Dermis blood vessel endothelial cell (primary cell): ENCODE measurements at regions not wholly inside any gene's neighbourhood (a gene's known extent, or its start where the extent isn't known, plus 50 kb on each side); places are given as distances from the start of the nearest gene placed in this dataset.

Experiments used
- DNase-seq: peaks from one replicate; pipeline ENCODE4 v3.0.0; 2010

DNA sequence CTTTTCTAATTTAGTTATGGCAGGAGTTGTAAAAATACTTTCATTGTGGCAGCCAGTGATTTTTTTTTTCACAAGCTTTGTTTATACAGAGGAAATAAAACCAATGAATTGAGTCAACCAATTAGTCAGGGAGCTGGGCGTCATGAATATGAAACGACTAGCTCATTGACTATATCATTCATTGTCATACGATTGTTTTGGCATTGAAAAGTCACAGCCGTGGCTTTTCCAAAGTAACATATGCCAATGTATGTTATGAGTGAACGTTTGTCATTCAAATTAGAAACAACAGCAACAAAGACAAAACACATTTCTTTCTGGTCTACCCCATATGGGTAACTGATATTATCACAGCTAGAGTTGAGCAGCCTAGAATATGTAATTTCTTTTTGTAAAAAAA is 810.6 kb downstream of the EPHA7 start:
- DNase-seq = peak; percentile 19

DNA sequence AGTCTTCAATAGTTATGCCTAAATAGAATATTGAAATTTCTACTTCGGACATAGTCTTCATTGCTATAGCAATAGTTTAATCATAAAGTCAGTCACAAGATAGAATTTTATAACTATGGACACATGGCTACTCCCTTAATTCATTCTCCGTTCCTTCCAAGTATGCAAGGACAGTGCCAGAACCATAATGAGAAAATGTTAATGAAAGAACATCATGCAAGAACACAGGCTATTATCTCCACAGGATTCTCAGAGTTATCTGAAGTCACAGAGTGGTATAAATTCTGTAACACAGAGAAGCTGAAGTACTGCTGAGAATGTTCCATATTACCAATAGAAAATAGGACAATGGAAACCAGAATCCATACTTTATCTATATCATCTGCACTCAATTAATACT is 826.2 kb downstream of the EPHA7 start:
- no peak for DNase-seq

DNA sequence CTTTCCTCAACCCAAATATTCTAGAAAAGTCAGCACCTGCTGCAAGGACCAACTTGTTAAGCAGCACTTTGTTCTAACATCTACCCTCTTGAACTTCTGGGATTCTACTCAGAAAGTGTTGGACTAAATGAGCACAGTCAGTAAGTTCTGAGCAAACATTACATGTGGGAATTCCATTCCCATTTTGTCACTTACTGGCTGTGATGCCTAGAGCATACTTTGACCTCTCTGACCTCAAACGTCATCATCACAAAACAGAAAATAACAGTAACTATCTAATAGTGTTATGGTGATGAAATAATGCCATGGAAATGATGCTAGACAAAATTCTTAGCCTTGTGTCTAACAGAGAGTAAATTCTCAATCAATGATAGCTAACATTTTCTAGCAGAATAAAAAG is 829.4 kb downstream of the EPHA7 start:
- no peak for DNase-seq

DNA sequence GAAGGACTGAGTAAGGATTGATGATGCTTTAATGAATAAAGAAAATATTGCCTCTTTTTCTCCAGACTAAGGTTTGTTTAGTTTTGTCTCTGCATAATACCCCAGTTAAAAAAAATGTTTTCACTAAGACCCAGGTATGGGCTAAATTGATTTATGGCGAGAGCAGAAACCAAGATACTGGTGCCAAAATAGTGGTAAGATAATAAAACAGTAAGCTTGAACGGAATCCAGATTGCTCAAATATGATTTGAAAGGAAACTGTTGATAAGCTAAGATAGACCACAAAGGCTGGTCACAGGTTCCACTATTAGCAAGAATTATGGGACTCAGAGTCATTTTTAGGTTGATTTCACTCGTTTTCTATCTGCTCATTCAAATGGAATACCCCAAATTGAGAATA is 831.2 kb downstream of the EPHA7 start:
- DNase-seq = no peak

DNA sequence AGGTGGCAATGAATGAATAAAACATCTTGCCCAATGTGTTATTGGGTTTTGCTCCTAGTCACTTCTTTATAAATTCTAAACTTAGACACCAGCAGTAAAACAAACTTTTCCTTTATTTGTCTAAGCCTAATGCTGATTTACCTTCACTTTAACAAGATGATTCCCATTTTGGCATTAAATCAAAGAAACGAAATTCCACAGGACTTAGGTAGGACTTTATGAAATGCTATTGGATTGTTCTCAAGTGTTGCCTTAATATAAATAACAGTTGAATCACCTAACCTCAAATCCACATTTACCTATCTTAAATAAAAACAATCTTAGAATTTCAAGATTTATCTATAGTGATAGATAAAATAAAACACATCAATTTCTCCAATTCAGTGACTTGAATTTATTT is 831.8 kb downstream of the EPHA7 start:
- no peak for DNase-seq

DNA sequence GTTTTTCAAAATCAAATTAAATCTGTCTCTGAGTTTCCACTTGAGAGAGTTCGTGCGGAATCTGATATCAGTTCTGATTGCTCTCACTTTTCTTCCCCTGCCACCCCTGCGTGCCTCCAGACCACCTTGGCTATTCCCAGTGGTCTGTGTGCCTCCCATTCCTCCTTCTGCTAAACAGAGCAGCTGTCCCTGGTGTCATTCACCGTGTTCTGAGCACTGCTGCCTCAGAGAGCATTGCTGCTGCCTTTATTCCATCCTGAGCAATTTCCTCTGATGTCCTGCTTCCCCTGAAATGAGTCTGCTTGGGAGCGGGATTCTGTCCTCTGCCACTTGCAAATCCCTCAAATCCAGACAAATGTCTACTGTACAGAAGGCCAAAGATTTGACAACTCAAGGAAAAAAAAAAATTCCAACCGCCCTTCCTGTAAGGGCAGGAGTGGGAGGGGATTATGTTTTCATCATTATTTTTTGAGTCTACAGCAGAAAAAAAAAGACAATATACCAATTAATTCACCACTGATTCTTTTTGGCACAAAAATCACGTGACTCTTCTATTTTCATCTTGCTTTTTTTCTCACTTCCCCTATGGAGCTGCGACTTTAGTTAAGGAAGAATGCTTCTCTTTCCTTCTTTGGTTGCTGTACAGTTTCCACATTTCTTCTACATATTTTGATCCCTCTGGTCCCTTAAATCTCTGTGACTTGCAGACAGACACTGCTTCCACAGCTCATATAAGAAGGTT is 833.0 kb downstream of the EPHA7 start:
- DNase-seq = no peak

DNA sequence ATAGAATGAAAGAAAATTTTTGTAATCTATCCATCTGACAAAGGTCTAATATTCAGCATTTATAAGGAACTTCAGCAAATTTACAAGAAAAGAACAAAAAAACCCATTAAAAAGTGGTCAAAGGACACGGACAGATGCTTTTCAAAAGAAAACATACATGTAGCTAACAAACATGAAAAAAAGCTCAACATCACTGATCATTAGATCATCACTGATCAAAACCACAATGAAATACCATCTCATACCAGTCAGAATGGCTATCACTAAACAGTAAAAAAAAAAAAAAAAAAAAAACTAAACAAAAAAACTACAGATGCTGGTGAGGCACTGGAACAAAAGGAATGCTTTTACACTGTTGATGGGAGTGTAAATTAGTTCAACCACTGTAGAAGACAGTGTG is 837.1 kb downstream of the EPHA7 start:
- DNase-seq = no peak

DNA sequence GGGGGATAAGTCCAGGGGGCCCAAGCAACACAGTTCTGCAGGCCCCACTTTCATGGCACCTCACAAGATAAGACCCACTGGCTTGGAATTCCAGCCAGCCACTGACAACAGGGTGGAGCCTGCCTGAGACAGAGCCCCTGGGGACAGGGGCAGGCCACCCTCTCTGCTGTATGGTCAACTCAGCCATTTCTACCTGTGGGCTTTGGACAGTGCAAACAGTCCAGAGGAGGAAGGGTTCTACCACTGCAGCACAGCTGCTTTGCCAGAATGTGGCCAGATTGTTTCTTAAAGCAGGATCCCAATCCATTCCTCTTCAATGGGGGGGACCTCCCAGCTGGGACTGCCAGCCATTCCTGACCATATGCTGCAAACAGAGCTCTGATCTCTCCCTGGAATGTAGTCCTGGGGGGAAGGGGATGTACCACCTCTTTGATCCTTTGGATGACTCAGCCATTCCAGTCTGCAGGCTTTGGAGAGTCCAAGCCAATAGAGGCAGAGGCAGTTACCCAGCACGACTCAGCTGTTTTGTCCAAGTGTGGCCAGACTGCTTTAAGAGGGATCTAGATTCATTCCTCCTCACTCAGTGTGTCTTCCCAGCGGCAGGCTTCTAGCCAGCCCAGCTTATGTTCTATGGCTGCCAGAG is 842.2 kb downstream of the EPHA7 start:
- DNase-seq = peak; percentile 27

DNA sequence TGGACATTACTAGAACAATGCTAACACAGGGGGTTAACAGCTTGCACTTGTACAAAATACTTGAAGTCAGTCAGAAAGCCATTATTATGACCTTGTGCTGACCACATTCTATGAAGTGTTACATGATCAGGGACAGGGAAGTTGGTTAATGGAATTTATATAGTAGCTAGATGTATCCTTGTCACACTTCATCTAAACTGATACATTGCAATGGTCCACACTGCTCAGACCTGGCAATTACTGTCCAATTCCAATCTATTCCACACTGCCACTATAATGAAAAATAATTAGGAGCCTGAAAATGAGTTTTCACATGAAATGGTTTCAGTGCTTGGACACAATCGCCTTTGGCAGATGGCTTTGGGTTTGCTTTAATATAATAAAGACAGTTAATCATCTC is 850.8 kb downstream of the EPHA7 start:
- no peak for DNase-seq

DNA sequence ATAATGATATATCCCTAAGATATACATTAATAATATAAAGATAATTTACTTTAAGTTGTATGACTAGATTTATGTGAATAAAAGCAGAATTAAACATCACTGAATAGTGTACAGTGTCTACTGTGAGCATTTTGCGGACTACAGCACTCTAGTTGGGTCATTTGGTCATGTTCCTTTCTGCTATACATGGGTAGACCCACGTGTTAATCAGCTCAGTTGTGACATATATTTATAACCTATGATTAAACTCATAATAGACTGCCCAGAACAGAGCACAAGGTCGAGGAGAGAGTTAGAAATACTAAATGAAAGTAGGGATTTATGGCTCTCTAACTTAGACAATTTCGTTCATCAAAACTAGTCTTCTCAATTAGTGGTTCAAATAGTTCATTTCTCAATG is 852.7 kb downstream of the EPHA7 start:
- DNase-seq = no peak

DNA sequence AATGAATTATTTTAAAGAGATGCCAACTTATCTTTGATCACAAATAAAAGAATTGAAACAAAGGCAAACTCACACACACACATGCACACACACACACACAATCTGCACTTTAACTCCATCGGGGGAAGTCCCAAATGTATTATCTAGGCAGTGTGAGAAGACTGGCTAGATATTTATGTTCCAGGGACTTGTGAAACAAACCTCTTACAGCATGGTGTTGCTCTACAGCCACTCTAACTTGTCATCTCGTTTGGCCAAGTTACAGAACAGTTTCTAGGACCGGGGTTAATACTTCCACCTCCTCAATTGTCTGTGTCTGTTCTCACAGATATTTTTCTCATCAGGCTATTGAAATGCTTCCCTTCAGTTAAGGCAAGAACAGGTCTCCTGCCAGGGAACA is 855.0 kb downstream of the EPHA7 start:
- DNase-seq = no peak

DNA sequence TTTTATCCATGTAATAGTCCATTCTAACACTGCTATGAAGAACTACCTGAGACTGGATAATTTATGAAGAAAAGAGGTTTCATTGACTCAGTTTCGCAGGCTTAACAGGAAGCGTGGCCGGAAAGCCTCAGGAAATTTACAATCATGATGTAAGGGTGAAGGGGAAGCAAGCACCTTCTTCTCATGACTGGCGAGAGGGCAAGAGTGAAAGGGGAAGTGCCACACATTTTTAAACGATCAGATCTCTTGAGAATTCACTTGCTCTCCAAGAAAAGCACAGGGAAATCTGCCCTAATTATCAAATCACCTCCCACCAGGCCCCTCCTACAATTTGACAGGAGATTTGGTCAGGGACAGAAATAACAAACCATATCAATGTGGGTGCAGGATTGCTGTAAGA is 859.7 kb downstream of the EPHA7 start:
- peak; percentile 33 for DNase-seq

DNA sequence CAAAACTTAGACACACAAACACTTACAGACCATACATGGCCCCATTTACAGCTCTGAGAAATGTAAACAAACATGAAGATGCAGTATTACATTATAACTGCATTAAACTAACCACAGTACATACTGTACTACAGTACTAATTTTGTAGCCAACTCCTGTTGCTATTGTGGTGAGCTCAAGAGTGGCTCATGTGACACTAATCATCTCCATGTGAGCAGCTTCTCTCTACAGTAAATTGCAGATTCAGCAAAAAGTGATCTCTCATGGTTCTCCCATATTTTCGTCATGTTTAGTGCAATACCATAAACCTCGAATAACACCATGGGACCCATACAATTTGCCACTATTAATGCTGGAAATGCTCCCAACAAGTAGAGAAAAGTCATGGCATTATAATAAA is 860.4 kb downstream of the EPHA7 start:
- no peak for DNase-seq

DNA sequence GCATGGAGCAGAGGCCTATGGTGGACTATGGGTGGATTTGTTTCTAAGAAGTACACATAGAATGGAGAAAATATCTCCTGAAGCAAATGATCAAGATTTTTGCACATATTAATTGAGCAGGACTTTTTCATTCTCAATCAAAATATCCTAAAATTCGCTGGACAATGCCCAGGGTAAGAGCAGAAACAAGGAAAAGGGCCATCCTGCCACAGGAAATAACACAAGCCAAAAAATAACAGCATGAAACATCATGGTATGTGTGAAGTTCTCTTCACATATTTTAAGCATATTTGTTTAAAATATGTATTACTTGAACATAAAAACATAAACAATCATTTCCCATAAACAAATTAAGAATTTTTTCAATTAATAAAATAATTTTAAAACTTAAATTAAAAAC is 868.9 kb downstream of the EPHA7 start:
- peak; percentile 56 for DNase-seq

DNA sequence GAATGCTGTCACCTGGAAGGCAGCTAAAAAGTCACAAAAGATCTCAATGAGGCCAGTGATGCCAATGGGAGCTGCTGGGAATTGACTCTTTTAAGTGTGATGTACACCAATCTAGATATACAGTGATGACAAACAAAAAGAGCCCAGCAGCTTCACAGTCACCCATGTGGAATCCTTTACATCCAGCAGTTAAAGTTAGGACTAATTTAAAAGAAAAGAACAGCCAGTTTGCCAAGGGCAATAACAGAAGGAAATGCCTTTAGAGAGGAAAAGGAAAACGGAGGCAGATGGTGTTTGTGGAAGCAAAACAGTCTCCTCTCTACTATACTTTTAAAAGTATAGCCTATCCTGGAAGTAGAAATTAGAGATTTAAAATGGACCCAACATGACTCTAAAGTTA is 873.5 kb downstream of the EPHA7 start:
- DNase-seq = peak; percentile 93

DNA sequence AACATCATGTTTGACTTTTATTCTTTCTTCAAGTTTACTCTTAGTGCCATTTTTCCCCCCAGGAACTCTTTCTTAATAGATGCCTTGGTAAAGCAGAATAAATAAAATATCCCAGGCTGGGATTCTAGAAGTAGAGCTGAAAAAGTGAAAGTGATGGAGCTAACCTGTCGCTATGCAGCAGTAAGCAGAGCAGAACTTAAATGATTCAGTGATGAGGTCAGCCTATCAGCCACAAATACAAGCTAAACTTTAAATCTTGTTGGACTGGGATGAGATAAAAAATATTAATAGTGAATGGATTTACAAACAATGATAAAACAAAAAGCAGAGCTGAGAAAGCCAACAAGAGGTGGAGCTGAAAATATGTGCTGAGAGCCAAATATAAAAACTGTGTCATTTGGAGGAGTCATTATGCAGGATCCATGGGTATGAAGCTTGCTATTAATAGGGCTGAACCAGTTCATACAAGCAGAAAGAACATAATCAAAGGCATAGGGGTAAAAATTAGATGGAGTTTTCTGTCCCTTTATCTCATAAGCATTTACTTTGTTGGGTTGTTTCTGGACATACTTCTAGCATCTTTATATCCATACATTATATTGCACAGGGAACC is 877.8 kb downstream of the EPHA7 start:
- DNase-seq = peak; percentile 32

DNA sequence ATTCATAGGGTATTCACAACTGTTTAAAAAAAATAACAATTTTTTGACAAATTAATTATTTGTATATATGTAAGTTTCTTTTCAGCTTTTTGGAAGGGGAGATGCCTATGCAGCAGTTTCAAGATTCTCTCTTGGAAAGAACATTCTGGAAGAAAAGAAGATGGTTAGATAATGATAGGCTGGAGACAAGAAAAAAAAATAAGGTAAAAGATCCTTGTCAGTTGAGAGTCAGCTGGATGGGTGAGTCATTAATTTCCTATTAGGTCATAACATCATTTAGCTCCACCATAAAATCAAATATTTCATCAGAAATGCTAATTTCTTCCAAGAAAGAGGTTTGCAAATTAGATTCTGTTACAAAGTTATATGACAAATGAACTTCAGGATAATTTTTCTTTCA is 880.4 kb downstream of the EPHA7 start:
- peak; percentile 76 for DNase-seq

DNA sequence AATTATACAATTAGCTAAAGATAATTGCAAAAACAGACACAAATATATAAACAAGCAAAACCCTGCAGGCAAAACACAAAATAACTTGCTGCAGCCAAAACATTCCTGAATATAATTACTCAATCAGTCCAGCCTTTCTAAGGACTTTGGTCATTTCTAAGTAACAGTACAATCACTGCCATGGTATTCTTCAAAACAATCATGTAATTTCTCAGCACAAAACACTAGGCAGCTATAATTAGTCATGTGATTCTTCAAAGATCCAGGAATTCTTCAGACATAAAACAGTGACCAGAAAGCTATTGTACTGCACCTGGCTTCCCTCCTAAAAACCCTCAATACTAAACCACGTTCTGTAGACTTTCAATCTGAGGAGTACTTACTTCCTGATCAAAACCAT is 881.1 kb downstream of the EPHA7 start:
- peak; percentile 91 for DNase-seq

DNA sequence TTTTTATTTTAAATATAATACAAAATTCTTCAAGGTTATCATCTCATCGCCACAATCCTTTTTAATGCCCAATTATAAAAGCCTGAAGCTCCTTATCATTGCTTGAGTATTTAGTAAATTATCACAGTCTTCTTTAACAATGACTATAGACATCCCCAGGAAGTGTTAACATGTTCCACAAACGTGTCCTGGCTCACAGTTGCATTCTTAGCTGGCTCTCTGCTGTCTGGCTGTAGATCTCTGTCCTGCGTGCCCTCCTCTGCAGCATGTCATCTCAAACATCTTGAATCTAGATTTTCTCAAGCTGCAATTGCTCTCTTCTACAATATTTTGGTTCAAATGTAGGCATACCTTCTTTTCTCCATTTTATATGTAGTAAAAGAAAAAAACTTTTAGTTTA is 885.2 kb downstream of the EPHA7 start:
- DNase-seq = peak; percentile 64

DNA sequence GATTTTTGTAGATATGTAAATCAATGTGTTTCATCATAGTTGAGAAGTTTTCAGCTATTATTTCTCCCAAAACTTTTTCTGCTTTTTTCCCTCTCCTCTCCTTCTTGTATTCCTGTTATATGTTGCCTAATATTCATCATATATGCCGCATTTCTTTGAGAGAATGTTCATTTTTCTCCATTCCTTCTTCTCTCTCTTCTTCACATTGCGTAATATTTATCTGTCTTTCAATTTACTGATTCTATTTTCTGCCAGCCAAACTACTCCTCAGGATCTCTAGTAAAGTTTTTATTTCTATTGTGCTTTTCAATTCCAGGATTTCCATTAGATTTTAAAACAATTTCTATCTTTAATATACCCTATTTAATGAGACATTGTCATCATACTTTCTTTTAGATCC is 896.8 kb downstream of the EPHA7 start:
- no peak for DNase-seq

DNA sequence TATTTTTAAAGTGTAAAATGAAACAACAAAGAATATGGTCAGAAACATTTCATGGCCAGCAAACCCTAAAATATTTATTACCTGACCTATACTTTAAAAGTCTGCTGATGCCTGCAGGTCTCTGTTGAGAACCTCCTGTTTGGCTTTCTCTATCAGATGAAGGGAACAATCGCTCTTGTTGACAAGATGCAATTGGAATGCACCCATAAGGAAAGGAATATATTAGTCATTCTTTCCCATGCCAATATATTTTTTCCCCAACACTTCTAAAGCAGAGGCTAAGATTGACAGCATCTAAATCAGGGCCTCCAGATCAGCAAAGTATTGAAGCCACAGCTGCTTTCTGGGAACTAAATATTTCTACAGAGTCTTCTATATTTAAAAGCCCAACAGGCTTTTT is 897.8 kb downstream of the EPHA7 start:
- DNase-seq = peak; percentile 90

DNA sequence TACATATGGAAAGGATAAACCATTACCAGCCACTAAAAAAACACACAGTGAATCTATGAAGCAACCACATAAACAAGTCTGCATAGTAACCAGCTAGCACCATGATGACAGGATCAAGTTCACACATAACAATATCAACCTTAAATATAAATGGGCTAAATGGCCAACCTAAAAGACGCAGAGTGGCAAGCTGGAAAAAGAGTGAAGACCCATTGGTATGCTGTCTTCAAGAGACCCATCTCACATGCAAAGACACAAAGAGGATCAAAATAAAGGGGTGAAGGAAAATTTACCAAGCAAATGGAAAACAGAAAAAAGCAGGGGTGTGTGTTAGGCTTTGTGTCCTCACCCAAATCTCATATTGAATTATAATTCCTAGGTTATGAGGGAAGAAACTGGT is 909.2 kb downstream of the EPHA7 start:
- DNase-seq = no peak

DNA sequence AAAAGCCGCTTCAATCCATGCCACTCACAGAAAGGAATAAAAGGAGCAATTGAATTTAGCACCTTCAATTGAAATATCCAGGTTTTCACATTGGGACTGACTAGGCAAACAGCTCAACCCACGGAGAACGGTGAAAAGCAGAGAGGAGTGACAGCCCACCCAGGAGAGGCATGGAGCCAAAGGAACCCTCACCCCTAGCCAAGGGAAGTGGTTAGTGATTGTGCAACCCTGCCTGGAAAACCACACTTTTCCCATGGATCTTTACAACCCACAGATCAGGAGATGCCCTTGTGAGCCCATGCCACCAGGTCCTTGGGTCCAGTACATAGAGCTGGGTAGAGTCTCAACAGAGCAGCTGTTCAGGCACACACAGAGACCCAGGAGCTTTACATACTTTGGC is 911.8 kb downstream of the EPHA7 start:
- no peak for DNase-seq

DNA sequence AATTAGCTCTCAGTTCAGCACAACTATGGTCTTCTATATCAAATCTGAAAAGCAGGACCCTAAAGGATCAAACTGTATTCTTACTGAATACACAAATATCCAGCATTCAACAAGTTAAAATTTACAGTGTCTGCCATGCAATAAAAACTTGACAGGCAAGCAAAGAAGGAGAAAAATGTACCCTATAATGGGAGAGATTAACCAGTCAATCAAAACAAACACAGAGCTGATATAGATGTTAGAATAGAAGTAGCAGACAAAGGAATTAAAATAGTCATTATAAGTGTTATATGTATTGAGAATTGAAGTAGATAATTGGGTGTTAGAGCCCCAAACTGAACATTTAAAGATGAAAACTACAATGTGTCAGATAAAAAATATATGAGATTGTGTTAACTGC is 914.9 kb downstream of the EPHA7 start:
- DNase-seq = no peak
